OCI-LY3 (cell line): ENCODE measurements at regions not wholly inside any gene's neighbourhood (a gene's known extent, or its start where the extent isn't known, plus 50 kb on each side); places are given as distances from the start of the nearest gene placed in this dataset.

Source experiments
- H2AFZ ChIP-seq: fragments of 200-600, 300-600 bp; shearing (Covaris generic); 2 replicates; pipeline ENCODE4 v1.6.0; 2014; ENCODE audit warnings: antibody characterized with exemption, low read depth, low read length
- H3K27ac ChIP-seq: fragments of 200-600, 300-600 bp; sonication (generic); 2 replicates; pipeline ENCODE4 v1.5.1; 2014; ENCODE audit warnings: mild to moderate bottlenecking, low read length, moderate library complexity, mixed read lengths
- H3K27me3 ChIP-seq: fragments of 200-600, 300-600 bp; sonication (generic); 2 replicates; pipeline ENCODE4 v1.6.1; 2014; ENCODE audit warnings: low read depth, low read length, mixed read lengths
- H3K36me3 ChIP-seq: fragments of 200-600, 300-600 bp; sonication (generic); replicated peaks from 2 replicates; pipeline ENCODE3; 2014; ENCODE audit warnings: low read depth, low read length, mixed read lengths
- H3K4me1 ChIP-seq: fragments of 300-600, 200-600 bp; sonication (generic); 2 replicates; pipeline ENCODE4 v1.6.1; 2014; ENCODE audit warnings: low read length, mixed read lengths
- H3K4me2 ChIP-seq: fragments of 200-600, 300-600 bp; sonication (generic); 2 replicates; pipeline ENCODE4 v1.6.1; 2014; ENCODE audit warnings: low read length, mixed read lengths
- H3K4me3 ChIP-seq: fragments of 300-600, 200-600 bp; sonication (generic); 2 replicates; pipeline ENCODE4 v1.5.1; 2014; ENCODE audit warnings: antibody characterized with exemption, mild to moderate bottlenecking, low read length, moderate library complexity
- H3K79me2 ChIP-seq: fragments of 300-600, 200-600 bp; shearing (Covaris generic); 2 replicates; pipeline ENCODE4 v1.6.1; 2014; ENCODE audit warnings: mild to moderate bottlenecking, low read length, mixed read lengths
- H3K9ac ChIP-seq: fragments of 300-600, 200-600 bp; shearing (Covaris generic); 2 replicates; pipeline ENCODE4 v1.6.0; 2014; ENCODE audit warnings: mild to moderate bottlenecking, low read length, moderate library complexity
- H3K9me3 ChIP-seq: fragments of 200-600, 300-600 bp; shearing (Covaris generic); 2 replicates; pipeline ENCODE4 v1.6.1; 2014; ENCODE audit warnings: low read length, mixed read lengths; ENCODE audit not compliant: insufficient read depth
- H4K20me1 ChIP-seq: fragments of 200-600, 300-600 bp; sonication (generic); 2 replicates; pipeline ENCODE4 v1.6.1; 2016; ENCODE audit warnings: low read length, mixed read lengths; ENCODE audit not compliant: insufficient read depth
- CTCF ChIP-seq: fragments of 200-600, 300-600 bp; sonication (generic); IDR thresholded peaks from 2 replicates; pipeline ENCODE4 v1.5.1; 2014; ENCODE audit warnings: antibody characterized with exemption, low read length, low read depth
- EZH2phosphoT487 ChIP-seq: fragments of 200-600 bp; shearing (Covaris generic); IDR thresholded peaks from 2 replicates; pipeline ENCODE4 v1.6.1; 2018; ENCODE audit warnings: antibody characterized with exemption, mixed run types, low read depth

- no peak for TF ChIP-seq EZH2phosphoT487
- TF ChIP-seq CTCF: no peak
- H3K27ac ChIP-seq: no peak overlapping the region
Measured at GRCh38 chr1:8222789-8223188, 95.1 kb upstream of the SLC45A1 start.

GRCh38 chr1:8219530-8219929 lies 98.4 kb upstream of the SLC45A1 start:
- Histone ChIP-seq H2AFZ (no peak overlapping the region), H3K4me3 (no peak overlapping the region), H3K4me1 (peaks cover 4% of the 10 kb centered on the region), H3K4me2 (no peak overlapping the region), H3K9me3 (no peaks in the 10 kb centered on the region), H3K27ac (no peak overlapping the region), H3K79me2 (no peaks in the 10 kb centered on the region), H3K27me3 (no peaks in the 10 kb centered on the region), H4K20me1 (no peaks in the 10 kb centered on the region), H3K36me3 (no peaks in the 10 kb centered on the region), H3K9ac (no peak overlapping the region)
- TF ChIP-seq CTCF: no peak
- TF ChIP-seq EZH2phosphoT487: no peak

More at GRCh38 chr1:8222789-8223188, 95.1 kb upstream of the SLC45A1 start:
- Histone ChIP-seq H3K36me3 (no peaks in the 10 kb centered on the region), H3K4me3 (no peak overlapping the region), H2AFZ (no peak overlapping the region), H3K79me2 (no peaks in the 10 kb centered on the region), H3K4me1 (peaks cover 13% of the 10 kb centered on the region), H3K27me3 (no peaks in the 10 kb centered on the region), H3K9me3 (no peaks in the 10 kb centered on the region), H3K4me2 (no peak overlapping the region), H3K9ac (no peak overlapping the region), H4K20me1 (no peaks in the 10 kb centered on the region)

GRCh38 chr1:8218351-8219092 lies 99.4 kb upstream of the SLC45A1 start:
- Histone ChIP-seq H3K9me3 (no peaks in the 10 kb centered on the region), H4K20me1 (no peaks in the 10 kb centered on the region), H3K79me2 (no peaks in the 10 kb centered on the region), H3K4me2 (no peak overlapping the region), H3K4me1 (no peaks in the 10 kb centered on the region), H3K27me3 (no peaks in the 10 kb centered on the region), H3K4me3 (no peak overlapping the region), H2AFZ (no peak overlapping the region), H3K36me3 (no peaks in the 10 kb centered on the region), H3K9ac (no peak overlapping the region), H3K27ac (no peak overlapping the region)
- no peak for TF ChIP-seq CTCF
- TF ChIP-seq EZH2phosphoT487: no peak

GRCh38 chr1:8217809-8218208 lies 100.1 kb upstream of the SLC45A1 start:
- H3K27me3 ChIP-seq: no peaks in the 10 kb centered on the region
- no peak overlapping the region for H3K27ac ChIP-seq
- H3K36me3 ChIP-seq: no peaks in the 10 kb centered on the region
- TF ChIP-seq EZH2phosphoT487: no peak
- no peaks in the 10 kb centered on the region for H3K4me1 ChIP-seq
- no peaks in the 10 kb centered on the region for H3K9me3 ChIP-seq
- H3K79me2 ChIP-seq: no peaks in the 10 kb centered on the region
- H4K20me1 ChIP-seq: no peaks in the 10 kb centered on the region
- H3K9ac ChIP-seq: no peak overlapping the region
- H2AFZ ChIP-seq: no peak overlapping the region
- H3K4me2 ChIP-seq: no peak overlapping the region
- no peak overlapping the region for H3K4me3 ChIP-seq
